ENCODE measurements at regions not wholly inside any gene's neighbourhood (a gene's known extent, or its start where the extent isn't known, plus 50 kb on each side); places are given as distances from the start of the nearest gene placed in this dataset.

- BruUV-seq (replicated peaks) = no TSS peak
- H3K4me3 ChIP-seq (ENCODE audit: low read depth, low read length, poor library complexity, severe bottlenecking) = peak overlapping the region; percentile 47
- H3K36me3 ChIP-seq (ENCODE audit: insufficient read depth, low read length) = peaks cover 10% of the 10 kb centered on the region; the same call in 1 of the 2 replicates
- POLR2A ChIA-PET = interaction anchor here (0.6 to 1.7 kb wide), 8 partner anchors 9 to 539 kb away, joined by 3 to 10 read pairs (median 3); no protein-coding TSS in a partner anchor
- no peaks in the 10 kb centered on the region for H4K20me1 ChIP-seq (ENCODE audit: insufficient read depth, low read length)
- H3K4me1 ChIP-seq (ENCODE audit: insufficient read depth, low read length, poor library complexity, severe bottlenecking) = peaks cover 71% of the 10 kb centered on the region
- intact Hi-C loops (cut with micrococcal nuclease; ENCODE audit: unreplicated experiment) = loop anchor here (5.0 kb wide), 4 partner anchors 182 to 558 kb away; no protein-coding TSS in a partner anchor
- no peak overlapping the region for H2AFZ ChIP-seq (ENCODE audit: low read length)
- CTCF ChIA-PET (ENCODE audit: unreplicated experiment) = interaction anchor here (0.6 kb wide), 2 partner anchors 11 to 408 kb away, joined by 3 to 4 read pairs; no protein-coding TSS in a partner anchor
- no peak for DNase-seq (ENCODE audit: low spot score)
- peaks cover 12% of the 10 kb centered on the region for H3K9me3 ChIP-seq (ENCODE audit: low read length)
- H3K79me2 ChIP-seq (ENCODE audit: insufficient read depth, low read depth, low read length) = no peaks in the 10 kb centered on the region
- H3K4me2 ChIP-seq (ENCODE audit: low read length) = peak overlapping the region; percentile 69
- TF ChIP-seq CTCF (conservative IDR thresholded peaks at IDR 0.05; ENCODE audit: low read length) (no peak), EZH2phosphoT487 (IDR thresholded peaks at IDR 0.05; ENCODE audit: borderline replicate concordance, low read depth, low read length) (no peak)
- H3K9me2 ChIP-seq (ENCODE audit: insufficient read depth, low read length) = no peaks in the 10 kb centered on the region
- H3K27ac ChIP-seq (ENCODE audit: low read depth, low read length, poor library complexity, severe bottlenecking) = peak overlapping the region; percentile 96
Observed at GRCh38 chr13:40124633-40125015, 469.2 kb downstream of the COG6 start.

GRCh38 chr13:40125336-40125735, 469.9 kb downstream of the COG6 start:
- Histone ChIP-seq H3K36me3 (ENCODE audit: insufficient read depth, low read length) (peaks cover 10% of the 10 kb centered on the region; the same call in 1 of the 2 replicates), H4K20me1 (ENCODE audit: insufficient read depth, low read length) (no peaks in the 10 kb centered on the region), H3K79me2 (ENCODE audit: insufficient read depth, low read depth, low read length) (no peaks in the 10 kb centered on the region), H3K4me1 (ENCODE audit: insufficient read depth, low read length, poor library complexity, severe bottlenecking) (peaks cover 76% of the 10 kb centered on the region), H3K4me3 (ENCODE audit: low read depth, low read length, poor library complexity, severe bottlenecking) (peak overlapping the region; percentile 47), H3K9me2 (ENCODE audit: insufficient read depth, low read length) (no peaks in the 10 kb centered on the region), H3K4me2 (ENCODE audit: low read length) (peak overlapping the region; percentile 69), H3K27ac (ENCODE audit: low read depth, low read length, poor library complexity, severe bottlenecking) (peak overlapping the region; percentile 96), H3K9me3 (ENCODE audit: low read length) (peaks cover 13% of the 10 kb centered on the region), H2AFZ (ENCODE audit: low read length) (no peak overlapping the region; the same call in 1 of the 2 replicates)
- no TSS peak for BruUV-seq (replicated peaks)
- TF ChIP-seq CTCF (conservative IDR thresholded peaks at IDR 0.05; ENCODE audit: low read length) (no peak), EZH2phosphoT487 (IDR thresholded peaks at IDR 0.05; ENCODE audit: borderline replicate concordance, low read depth, low read length) (no peak)
- DNase-seq (ENCODE audit: low spot score) = peak; percentile 65
- intact Hi-C loops (cut with micrococcal nuclease; ENCODE audit: unreplicated experiment) = loop anchor here (5.0 kb wide), 4 partner anchors 183 to 557 kb away; no protein-coding TSS in a partner anchor
- CTCF ChIA-PET (ENCODE audit: unreplicated experiment) = no interaction called here
- POLR2A ChIA-PET = interaction anchor here (0.6 to 1.7 kb wide), 6 partner anchors 10 to 538 kb away, joined by 3 to 10 read pairs (median 4); no protein-coding TSS in a partner anchor
